OCI-LY1 (cell line): ENCODE measurements at regions not wholly inside any gene's neighbourhood (a gene's known extent, or its start where the extent isn't known, plus 50 kb on each side); places are given as distances from the start of the nearest gene placed in this dataset.

Experiments used
- H2AFZ ChIP-seq: fragments of 200-600 bp; sonication (generic), shearing (Covaris generic); 2 replicates; pipeline ENCODE4 v1.6.0; 2014; ENCODE audit warnings: antibody characterized with exemption, mild to moderate bottlenecking, low read length
- H3F3A ChIP-seq: fragments of 200-600 bp; sonication (generic), shearing (Covaris generic); 2 replicates; pipeline ENCODE4 v1.6.0; 2014; ENCODE audit warnings: mild to moderate bottlenecking, antibody characterized with exemption, low read length, moderate library complexity; ENCODE audit not compliant: insufficient read depth
- H3K27ac ChIP-seq: fragments of 200-600 bp; sonication (generic); 2 replicates; pipeline ENCODE4 v1.5.1; 2014; ENCODE audit warnings: low read length, mixed run types, mild to moderate bottlenecking, low read depth; ENCODE audit not compliant: poor library complexity, severe bottlenecking
- H3K27me3 ChIP-seq: fragments of 200-600 bp; sonication (generic); 2 replicates; pipeline ENCODE4 v1.6.0; 2014; ENCODE audit warnings: antibody characterized with exemption, mild to moderate bottlenecking, low read length, moderate library complexity; ENCODE audit not compliant: insufficient read depth
- H3K36me3 ChIP-seq: fragments of 200-600 bp; sonication (generic); 2 replicates; pipeline ENCODE4 v1.6.1; 2014; ENCODE audit warnings: mild to moderate bottlenecking, antibody characterized with exemption, low read length, moderate library complexity, mixed read lengths; ENCODE audit not compliant: insufficient read depth
- H3K4me1 ChIP-seq: fragments of 200-600 bp; sonication (generic); 2 replicates; pipeline ENCODE4 v1.5.1; 2014; ENCODE audit warnings: mild to moderate bottlenecking, low read length, moderate library complexity; ENCODE audit not compliant: insufficient read depth, severe bottlenecking
- H3K4me2 ChIP-seq: fragments of 200-600 bp; sonication (generic), shearing (Covaris generic); 2 replicates; pipeline ENCODE4 v1.6.1; 2014; ENCODE audit warnings: low read length
- H3K4me3 ChIP-seq: fragments of 200-600 bp; sonication (generic); 2 replicates; pipeline ENCODE4 v1.5.1; 2014; ENCODE audit warnings: low read length, low read depth, mild to moderate bottlenecking, mixed read lengths; ENCODE audit not compliant: poor library complexity, severe bottlenecking
- H3K79me2 ChIP-seq: fragments of 200-600 bp; shearing (Covaris generic); 2 replicates; pipeline ENCODE4 v1.6.1; 2016; ENCODE audit warnings: mixed run types, low read length, mixed read lengths; ENCODE audit not compliant: insufficient read depth
- H3K9ac ChIP-seq: fragments of 200-600 bp; sonication (generic), shearing (Covaris generic); 2 replicates; pipeline ENCODE4 v1.6.1; 2014; ENCODE audit warnings: mild to moderate bottlenecking, low read length, mixed read lengths
- H3K9me2 ChIP-seq: fragments of 200-600 bp; sonication (generic), shearing (Covaris generic); 2 replicates; pipeline ENCODE4 v1.6.1; 2014; ENCODE audit warnings: low read depth, mild to moderate bottlenecking, low read length, mixed read lengths
- H3K9me3 ChIP-seq: fragments of 200-600 bp; shearing (Covaris generic); 2 replicates; pipeline ENCODE4 v1.6.1; 2014; ENCODE audit warnings: low read length, mixed read lengths
- H4K20me1 ChIP-seq: fragments of 200-600 bp; sonication (generic), shearing (Covaris generic); 2 replicates; pipeline ENCODE4 v1.6.0; 2016; ENCODE audit warnings: mild to moderate bottlenecking, low read length; ENCODE audit not compliant: insufficient read depth
- EZH2 ChIP-seq: fragments of 200-600 bp; sonication (generic), shearing (Covaris generic); IDR thresholded peaks from 2 replicates; pipeline ENCODE4 v1.8.0; 2017; ENCODE audit warnings: borderline replicate concordance, mixed run types, mild to moderate bottlenecking, antibody characterized with exemption, low read length, moderate library complexity, mixed read lengths
- TF ChIP-seq, protein P1 (sequence below): fragments of 200-600 bp; sonication (generic), shearing (Covaris generic); IDR thresholded peaks from 2 replicates; pipeline ENCODE4 v1.5.1; 2017; ENCODE audit warnings: mild to moderate bottlenecking, antibody characterized with exemption, low read length, moderate library complexity, mixed read lengths

DNA sequence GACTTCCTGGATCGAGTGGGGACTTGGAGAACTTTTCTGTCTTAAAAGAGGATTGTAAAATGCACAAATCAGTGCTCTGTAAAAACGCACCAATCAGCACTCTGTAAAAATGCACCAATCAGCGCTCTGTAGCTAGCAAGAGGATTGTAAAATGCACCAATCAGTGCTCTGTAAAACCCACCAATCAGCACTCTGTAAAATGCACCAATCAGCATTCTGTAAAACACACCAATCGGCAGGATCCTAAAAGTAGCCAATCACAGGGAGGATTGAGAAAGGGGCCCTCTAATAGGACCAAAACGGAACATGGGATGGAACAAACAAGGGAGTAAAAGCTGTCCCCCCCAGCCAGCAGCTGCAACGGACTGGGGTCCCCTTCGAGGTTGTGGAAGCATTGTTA, 587.4 kb upstream of the ALCAM start:
- no peaks in the 10 kb centered on the region for H3K9me2 ChIP-seq
- H3K4me1 ChIP-seq: no peaks in the 10 kb centered on the region
- no peaks in the 10 kb centered on the region for H3K79me2 ChIP-seq
- no peaks in the 10 kb centered on the region for H3K36me3 ChIP-seq
- TF ChIP-seq, protein P1, sequence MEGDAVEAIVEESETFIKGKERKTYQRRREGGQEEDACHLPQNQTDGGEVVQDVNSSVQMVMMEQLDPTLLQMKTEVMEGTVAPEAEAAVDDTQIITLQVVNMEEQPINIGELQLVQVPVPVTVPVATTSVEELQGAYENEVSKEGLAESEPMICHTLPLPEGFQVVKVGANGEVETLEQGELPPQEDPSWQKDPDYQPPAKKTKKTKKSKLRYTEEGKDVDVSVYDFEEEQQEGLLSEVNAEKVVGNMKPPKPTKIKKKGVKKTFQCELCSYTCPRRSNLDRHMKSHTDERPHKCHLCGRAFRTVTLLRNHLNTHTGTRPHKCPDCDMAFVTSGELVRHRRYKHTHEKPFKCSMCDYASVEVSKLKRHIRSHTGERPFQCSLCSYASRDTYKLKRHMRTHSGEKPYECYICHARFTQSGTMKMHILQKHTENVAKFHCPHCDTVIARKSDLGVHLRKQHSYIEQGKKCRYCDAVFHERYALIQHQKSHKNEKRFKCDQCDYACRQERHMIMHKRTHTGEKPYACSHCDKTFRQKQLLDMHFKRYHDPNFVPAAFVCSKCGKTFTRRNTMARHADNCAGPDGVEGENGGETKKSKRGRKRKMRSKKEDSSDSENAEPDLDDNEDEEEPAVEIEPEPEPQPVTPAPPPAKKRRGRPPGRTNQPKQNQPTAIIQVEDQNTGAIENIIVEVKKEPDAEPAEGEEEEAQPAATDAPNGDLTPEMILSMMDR: no peak
- no peak for TF ChIP-seq EZH2
- no peaks in the 10 kb centered on the region for H3F3A ChIP-seq
- H3K9ac ChIP-seq: no peak overlapping the region
- H2AFZ ChIP-seq: no peak overlapping the region
- no peak overlapping the region for H3K4me2 ChIP-seq
- no peaks in the 10 kb centered on the region for H3K27me3 ChIP-seq
- no peak overlapping the region for H3K4me3 ChIP-seq
- no peaks in the 10 kb centered on the region for H4K20me1 ChIP-seq
- H3K27ac ChIP-seq: no peak overlapping the region
- H3K9me3 ChIP-seq: no peaks in the 10 kb centered on the region

DNA sequence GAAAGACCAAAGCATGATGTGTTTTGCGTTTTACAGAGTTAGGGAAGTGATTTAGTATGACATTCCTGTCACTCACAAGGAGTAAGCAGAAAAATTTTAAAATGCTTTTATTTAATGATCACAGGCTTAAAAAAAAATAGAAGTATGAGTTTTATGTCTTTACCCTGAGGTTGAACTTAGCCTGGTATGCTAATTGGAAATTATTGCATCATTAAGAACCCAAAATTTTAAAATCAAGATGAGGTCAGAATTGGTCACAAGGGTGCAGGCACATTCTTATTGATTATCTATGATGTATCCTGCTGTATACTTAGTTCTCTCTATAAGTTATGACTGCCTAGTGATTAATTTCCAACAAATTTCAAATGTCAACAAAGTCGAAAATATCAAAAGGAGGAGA, 585.6 kb upstream of the ALCAM start:
- H3F3A ChIP-seq: no peaks in the 10 kb centered on the region
- H4K20me1 ChIP-seq: no peaks in the 10 kb centered on the region
- no peaks in the 10 kb centered on the region for H3K36me3 ChIP-seq
- no peaks in the 10 kb centered on the region for H3K9me2 ChIP-seq
- H3K79me2 ChIP-seq: no peaks in the 10 kb centered on the region
- no peaks in the 10 kb centered on the region for H3K9me3 ChIP-seq
- no peaks in the 10 kb centered on the region for H3K27me3 ChIP-seq
- no peaks in the 10 kb centered on the region for H3K4me1 ChIP-seq
- no peak for TF ChIP-seq EZH2
- TF ChIP-seq, protein P1: no peak
- no peak overlapping the region for H3K4me3 ChIP-seq
- no peak overlapping the region for H3K4me2 ChIP-seq
- H3K9ac ChIP-seq: no peak overlapping the region
- H2AFZ ChIP-seq: no peak overlapping the region
- no peak overlapping the region for H3K27ac ChIP-seq

DNA sequence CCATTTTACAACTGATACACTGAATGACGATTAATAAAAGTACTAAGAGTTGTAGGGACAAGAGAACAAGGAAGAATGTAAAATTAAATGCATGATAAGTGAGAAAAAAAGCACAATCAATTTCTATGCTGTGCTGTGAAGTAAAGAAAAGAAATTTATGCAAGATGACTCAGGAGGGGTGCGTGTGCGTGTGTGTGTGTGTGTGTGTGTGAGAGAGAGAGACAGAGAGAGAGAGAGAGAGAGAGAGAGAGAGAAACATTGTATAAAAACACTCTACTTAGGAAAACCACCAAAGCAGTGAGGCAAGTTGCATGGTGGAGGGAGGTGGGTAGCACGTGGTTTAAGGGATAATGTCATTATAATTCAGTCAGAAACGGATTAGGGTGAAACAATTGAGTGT, 580.8 kb upstream of the ALCAM start:
- Histone ChIP-seq H3K4me1 (no peaks in the 10 kb centered on the region), H3K9me3 (no peaks in the 10 kb centered on the region), H3K4me3 (no peak overlapping the region), H3F3A (0 out of 2 replicates have a peak, but pooled peaks cover 2% of the 10 kb centered on the region), H3K36me3 (no peaks in the 10 kb centered on the region), H3K9ac (no peak overlapping the region), H3K9me2 (no peaks in the 10 kb centered on the region), H2AFZ (no peak overlapping the region), H3K27ac (no peak overlapping the region), H3K79me2 (no peaks in the 10 kb centered on the region), H3K27me3 (no peaks in the 10 kb centered on the region), H4K20me1 (no peaks in the 10 kb centered on the region), H3K4me2 (no peak overlapping the region)
- no peak for TF ChIP-seq EZH2
- TF ChIP-seq, protein P1: no peak
